ENCODE measurements at regions not wholly inside any gene's neighbourhood (a gene's known extent, or its start where the extent isn't known, plus 50 kb on each side); places are given as distances from the start of the nearest gene placed in this dataset.
"Not testable (repeated sequence)": the region's sequence is repeated elsewhere in the genome, so short reads cannot be mapped to it uniquely, and the experiment has no call there.

DNA sequence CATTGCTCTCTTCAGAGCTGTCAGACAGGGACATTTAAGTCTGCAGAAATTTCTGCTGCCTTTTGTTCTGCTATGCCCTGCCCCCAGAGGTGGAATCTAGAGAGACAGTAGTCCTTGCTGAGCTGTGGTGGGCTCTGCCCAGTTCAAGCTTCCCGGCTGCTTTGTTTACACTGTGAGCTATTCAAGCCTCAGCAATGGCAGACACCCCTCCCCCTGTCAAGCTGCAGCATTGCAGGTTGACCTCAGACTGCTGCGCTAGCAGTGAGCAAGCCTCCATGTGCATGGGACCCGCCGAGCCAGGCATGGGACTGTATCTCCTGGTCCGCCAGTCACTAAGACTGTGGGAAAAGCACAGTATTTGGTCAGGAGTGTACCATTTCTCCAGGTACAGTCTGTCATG is 53.6 kb upstream of the MAPK10 start:
- not testable (repeated sequence) for H3K4me1 ChIP-seq (ENCODE audit: control insufficient read depth, insufficient read depth, low read length); H3K4me3 ChIP-seq (ENCODE audit: low read depth, low read length); H3K9ac ChIP-seq (ENCODE audit: low read depth, low read length); H3K27me3 ChIP-seq (ENCODE audit: control insufficient read depth, insufficient read depth, low read length); H3K36me3 ChIP-seq (ENCODE audit: control insufficient read depth, insufficient read depth, low read length); H3K9me3 ChIP-seq (ENCODE audit: control insufficient read depth, insufficient read depth, low read length)

GRCh38 chr4:86414686-86415085 is 54.8 kb upstream of the MAPK10 start:
- Histone ChIP-seq H3K9ac (ENCODE audit: low read depth, low read length) (no peak overlapping the region), H3K36me3 (ENCODE audit: control insufficient read depth, insufficient read depth, low read length) (no peaks in the 10 kb centered on the region), H3K9me3 (ENCODE audit: control insufficient read depth, insufficient read depth, low read length) (no peaks in the 10 kb centered on the region), H3K4me1 (ENCODE audit: control insufficient read depth, insufficient read depth, low read length) (peaks cover 3% of the 10 kb centered on the region), H3K27me3 (ENCODE audit: control insufficient read depth, insufficient read depth, low read length) (no peaks in the 10 kb centered on the region), H3K4me3 (ENCODE audit: low read depth, low read length) (no peak overlapping the region)

- Histone ChIP-seq H3K9me3 (ENCODE audit: control insufficient read depth, insufficient read depth, low read length) (no peaks in the 10 kb centered on the region), H3K27me3 (ENCODE audit: control insufficient read depth, insufficient read depth, low read length) (no peaks in the 10 kb centered on the region), H3K36me3 (ENCODE audit: control insufficient read depth, insufficient read depth, low read length) (no peaks in the 10 kb centered on the region), H3K4me1 (ENCODE audit: control insufficient read depth, insufficient read depth, low read length) (peaks cover 3% of the 10 kb centered on the region), H3K4me3 (ENCODE audit: low read depth, low read length) (no peak overlapping the region), H3K9ac (ENCODE audit: low read depth, low read length) (no peak overlapping the region)
These were observed 56.2 kb upstream of the MAPK10 start for GRCh38 chr4:86416081-86416480.

DNA sequence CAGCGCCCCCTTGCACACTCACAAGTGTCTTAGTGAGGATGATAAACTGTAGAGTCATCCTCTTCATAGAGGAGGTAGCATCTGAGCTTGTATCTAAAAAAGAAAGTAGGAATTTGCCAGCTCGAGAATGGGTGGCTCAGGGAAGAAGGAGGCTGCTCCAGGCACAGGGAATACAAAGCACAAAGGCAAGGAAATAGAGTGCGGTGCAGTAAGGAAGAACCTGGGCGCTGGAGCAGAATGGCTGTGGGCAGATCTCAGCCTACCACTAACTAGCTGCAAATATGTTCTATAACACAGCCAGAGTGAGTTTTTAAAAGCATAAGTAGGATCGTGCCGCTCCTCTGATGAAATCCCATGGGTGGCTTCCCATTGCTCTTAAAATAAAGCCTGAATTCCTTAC is 61.6 kb upstream of the MAPK10 start:
- no peak overlapping the region for H3K4me3 ChIP-seq (ENCODE audit: low read depth, low read length)
- no peak overlapping the region for H3K9ac ChIP-seq (ENCODE audit: low read depth, low read length)
- no peaks in the 10 kb centered on the region for H3K27me3 ChIP-seq (ENCODE audit: control insufficient read depth, insufficient read depth, low read length)
- no peaks in the 10 kb centered on the region for H3K4me1 ChIP-seq (ENCODE audit: control insufficient read depth, insufficient read depth, low read length)
- no peaks in the 10 kb centered on the region for H3K9me3 ChIP-seq (ENCODE audit: control insufficient read depth, insufficient read depth, low read length)
- H3K36me3 ChIP-seq (ENCODE audit: control insufficient read depth, insufficient read depth, low read length): no peaks in the 10 kb centered on the region

- H3K9me3 ChIP-seq (ENCODE audit: control insufficient read depth, insufficient read depth, low read length): no peaks in the 10 kb centered on the region
- no peaks in the 10 kb centered on the region for H3K27me3 ChIP-seq (ENCODE audit: control insufficient read depth, insufficient read depth, low read length)
- H3K4me3 ChIP-seq (ENCODE audit: low read depth, low read length): no peak overlapping the region
- no peaks in the 10 kb centered on the region for H3K36me3 ChIP-seq (ENCODE audit: control insufficient read depth, insufficient read depth, low read length)
- H3K4me1 ChIP-seq (ENCODE audit: control insufficient read depth, insufficient read depth, low read length): no peaks in the 10 kb centered on the region
- no peak overlapping the region for H3K9ac ChIP-seq (ENCODE audit: low read depth, low read length)
These were observed 71.8 kb upstream of the MAPK10 start for GRCh38 chr4:86431543-86432116.

- H3K4me3 ChIP-seq (ENCODE audit: low read depth, low read length): no peak overlapping the region
- H3K9ac ChIP-seq (ENCODE audit: low read depth, low read length): no peak overlapping the region
- H3K27me3 ChIP-seq (ENCODE audit: control insufficient read depth, insufficient read depth, low read length): no peaks in the 10 kb centered on the region
- H3K9me3 ChIP-seq (ENCODE audit: control insufficient read depth, insufficient read depth, low read length): no peaks in the 10 kb centered on the region
- no peaks in the 10 kb centered on the region for H3K36me3 ChIP-seq (ENCODE audit: control insufficient read depth, insufficient read depth, low read length)
- no peaks in the 10 kb centered on the region for H3K4me1 ChIP-seq (ENCODE audit: control insufficient read depth, insufficient read depth, low read length)
These were observed 72.8 kb upstream of the MAPK10 start for GRCh38 chr4:86432559-86433134.

DNA sequence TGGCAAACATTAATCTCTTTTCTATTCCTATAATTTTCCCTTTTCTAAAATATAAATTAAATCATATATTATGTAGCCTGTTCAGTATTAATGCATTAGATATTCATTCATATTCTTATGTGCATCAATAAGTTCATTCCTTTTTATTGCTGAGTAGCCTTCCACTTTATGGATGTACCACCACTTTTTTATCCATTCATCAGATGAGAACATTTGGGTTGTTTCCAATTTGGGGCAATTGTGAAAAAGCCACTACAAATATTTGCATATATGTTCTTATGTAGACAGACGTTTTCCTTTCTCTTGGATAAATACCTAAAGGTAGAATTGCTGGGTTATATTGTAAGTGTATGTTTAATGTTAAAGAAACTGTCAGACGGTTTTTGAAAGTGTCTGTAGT is 79.4 kb upstream of the MAPK10 start:
- H3K9ac ChIP-seq (ENCODE audit: low read depth, low read length): no peak overlapping the region
- H3K4me3 ChIP-seq (ENCODE audit: low read depth, low read length): no peak overlapping the region
- H3K9me3 ChIP-seq (ENCODE audit: control insufficient read depth, insufficient read depth, low read length): no peaks in the 10 kb centered on the region
- no peaks in the 10 kb centered on the region for H3K27me3 ChIP-seq (ENCODE audit: control insufficient read depth, insufficient read depth, low read length)
- no peaks in the 10 kb centered on the region for H3K36me3 ChIP-seq (ENCODE audit: control insufficient read depth, insufficient read depth, low read length)
- peaks cover 16% of the 10 kb centered on the region for H3K4me1 ChIP-seq (ENCODE audit: control insufficient read depth, insufficient read depth, low read length)

- H3K4me1 ChIP-seq (ENCODE audit: control insufficient read depth, insufficient read depth, low read length): peaks cover 16% of the 10 kb centered on the region
These were observed 81.5 kb upstream of the MAPK10 start for GRCh38 chr4:86441175-86441936.

DNA sequence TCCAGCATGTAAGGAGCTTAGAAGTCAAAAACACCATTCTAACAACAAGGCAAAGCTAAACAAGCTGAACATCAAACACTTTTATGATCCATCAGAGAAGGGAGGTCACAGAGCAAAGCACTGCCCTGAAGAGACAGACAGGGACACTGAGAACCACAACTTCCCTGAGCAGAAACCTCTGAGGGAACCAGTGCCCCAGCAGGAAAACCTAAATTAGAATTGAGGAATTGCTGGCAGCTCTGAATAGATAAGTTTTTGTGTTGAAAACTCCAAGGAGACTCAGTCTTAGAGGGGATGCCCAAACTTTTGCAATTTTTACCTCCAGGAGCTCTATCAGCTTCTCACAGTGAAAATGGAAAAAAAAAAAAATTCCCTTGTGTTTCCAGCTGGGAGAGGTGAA is 83.0 kb upstream of the MAPK10 start:
- Histone ChIP-seq H3K36me3 (ENCODE audit: control insufficient read depth, insufficient read depth, low read length) (no peaks in the 10 kb centered on the region), H3K9me3 (ENCODE audit: control insufficient read depth, insufficient read depth, low read length) (peaks cover 3% of the 10 kb centered on the region), H3K4me3 (ENCODE audit: low read depth, low read length) (no peak overlapping the region), H3K4me1 (ENCODE audit: control insufficient read depth, insufficient read depth, low read length) (peaks cover 16% of the 10 kb centered on the region), H3K27me3 (ENCODE audit: control insufficient read depth, insufficient read depth, low read length) (no peaks in the 10 kb centered on the region), H3K9ac (ENCODE audit: low read depth, low read length) (no peak overlapping the region)

More at GRCh38 chr4:86441175-86441936, 81.5 kb upstream of the MAPK10 start:
- no peaks in the 10 kb centered on the region for H3K27me3 ChIP-seq (ENCODE audit: control insufficient read depth, insufficient read depth, low read length)
- H3K36me3 ChIP-seq (ENCODE audit: control insufficient read depth, insufficient read depth, low read length): no peaks in the 10 kb centered on the region
- H3K9ac ChIP-seq (ENCODE audit: low read depth, low read length): no peak overlapping the region
- H3K9me3 ChIP-seq (ENCODE audit: control insufficient read depth, insufficient read depth, low read length): no peaks in the 10 kb centered on the region
- no peak overlapping the region for H3K4me3 ChIP-seq (ENCODE audit: low read depth, low read length)

DNA sequence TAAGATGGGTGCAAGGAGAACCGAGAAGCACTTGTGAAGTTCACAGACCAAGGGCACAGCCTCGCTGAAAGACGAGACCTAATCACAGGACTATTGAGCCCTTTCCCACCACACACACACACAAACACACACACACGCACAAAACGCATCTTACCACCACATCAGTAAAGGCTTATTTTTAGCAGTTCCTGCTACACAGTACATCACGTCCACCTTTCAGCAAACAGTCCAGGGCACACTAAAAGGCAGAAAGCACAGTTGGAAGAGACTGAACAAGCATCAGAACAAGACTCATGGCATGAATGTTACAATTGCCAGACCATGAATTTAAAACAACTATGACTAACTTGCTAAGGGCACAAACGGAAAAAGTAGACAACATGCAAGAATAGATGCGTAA is 83.6 kb upstream of the MAPK10 start:
- Histone ChIP-seq H3K4me1 (ENCODE audit: control insufficient read depth, insufficient read depth, low read length) (peaks cover 16% of the 10 kb centered on the region), H3K27me3 (ENCODE audit: control insufficient read depth, insufficient read depth, low read length) (no peaks in the 10 kb centered on the region), H3K36me3 (ENCODE audit: control insufficient read depth, insufficient read depth, low read length) (no peaks in the 10 kb centered on the region), H3K9me3 (ENCODE audit: control insufficient read depth, insufficient read depth, low read length) (peaks cover 4% of the 10 kb centered on the region), H3K9ac (ENCODE audit: low read depth, low read length) (no peak overlapping the region), H3K4me3 (ENCODE audit: low read depth, low read length) (no peak overlapping the region)

DNA sequence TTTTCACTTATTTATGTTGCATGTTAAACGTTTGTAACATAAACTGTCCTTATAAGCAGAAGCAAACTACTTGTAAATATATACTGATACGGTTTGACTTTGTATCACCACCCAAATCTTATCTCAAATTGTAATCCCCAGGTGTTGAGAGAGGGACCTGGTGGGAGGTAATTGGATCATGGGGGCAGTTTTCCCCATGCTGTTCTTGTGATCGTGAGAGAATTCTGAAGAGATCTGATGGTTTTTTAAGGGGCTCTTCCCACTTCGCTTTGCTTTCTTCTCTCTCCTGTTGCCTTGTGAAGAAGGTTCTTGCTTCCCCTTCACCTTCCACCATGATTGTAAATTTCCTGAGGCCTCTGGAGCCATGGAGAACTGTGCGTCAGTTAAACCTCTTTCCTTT is 87.1 kb upstream of the MAPK10 start:
- no peaks in the 10 kb centered on the region for H3K36me3 ChIP-seq (ENCODE audit: control insufficient read depth, insufficient read depth, low read length)
- H3K9me3 ChIP-seq (ENCODE audit: control insufficient read depth, insufficient read depth, low read length): peaks cover 4% of the 10 kb centered on the region
- H3K9ac ChIP-seq (ENCODE audit: low read depth, low read length): no peak overlapping the region
- no peaks in the 10 kb centered on the region for H3K27me3 ChIP-seq (ENCODE audit: control insufficient read depth, insufficient read depth, low read length)
- H3K4me3 ChIP-seq (ENCODE audit: low read depth, low read length): no peak overlapping the region
- H3K4me1 ChIP-seq (ENCODE audit: control insufficient read depth, insufficient read depth, low read length): peaks cover 33% of the 10 kb centered on the region

DNA sequence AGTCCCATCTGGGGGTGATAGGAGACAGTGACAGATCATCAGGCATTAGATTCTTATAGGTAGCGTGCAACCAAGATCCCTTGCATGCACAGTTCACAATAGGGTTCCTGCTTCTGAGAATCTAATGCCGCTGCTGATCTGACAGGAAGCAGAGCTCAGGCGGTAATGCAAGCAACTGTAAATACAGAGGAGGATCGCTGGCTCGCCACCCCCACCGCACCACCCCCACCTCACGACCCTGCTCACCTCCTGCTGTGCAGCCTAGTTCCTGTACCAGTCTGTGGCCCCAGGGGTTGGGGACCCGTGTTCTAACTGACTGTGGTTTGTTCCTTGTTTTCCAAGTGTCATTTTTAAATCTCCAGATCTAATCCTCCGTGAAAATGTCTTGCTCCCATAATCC is 89.0 kb upstream of the MAPK10 start:
- Histone ChIP-seq H3K36me3 (ENCODE audit: control insufficient read depth, insufficient read depth, low read length) (no peaks in the 10 kb centered on the region), H3K9ac (ENCODE audit: low read depth, low read length) (no peak overlapping the region), H3K9me3 (ENCODE audit: control insufficient read depth, insufficient read depth, low read length) (peaks cover 4% of the 10 kb centered on the region), H3K4me1 (ENCODE audit: control insufficient read depth, insufficient read depth, low read length) (peaks cover 40% of the 10 kb centered on the region), H3K27me3 (ENCODE audit: control insufficient read depth, insufficient read depth, low read length) (no peaks in the 10 kb centered on the region), H3K4me3 (ENCODE audit: low read depth, low read length) (no peak overlapping the region)

Measured in iPS-15b (cell line).